HepG2 (cell line): ENCODE measurements at regions not wholly inside any gene's neighbourhood (a gene's known extent, or its start where the extent isn't known, plus 50 kb on each side); places are given as distances from the start of the nearest gene placed in this dataset.

ENCODE experiments used
- ARID2 ChIP-seq: sonication (generic); formaldehyde crosslinking; IDR thresholded peaks from 2 replicates; pipeline ENCODE4 v1.8.1; 2022; ENCODE audit warnings: mild to moderate bottlenecking, missing genetic modification reagents, borderline replicate concordance
- CTCF ChIP-seq: sonication (generic); formaldehyde crosslinking; IDR thresholded peaks from 2 replicates; pipeline ENCODE4 v1.5.0; 2020; ENCODE audit warnings: mild to moderate bottlenecking, missing genetic modification reagents, moderate library complexity
- GFI1 ChIP-seq: sonication (generic); formaldehyde crosslinking; IDR thresholded peaks from 2 replicates; pipeline ENCODE4 v1.5.0; 2020; ENCODE audit warnings: missing genetic modification reagents, mild to moderate bottlenecking, borderline replicate concordance
- TBX2 ChIP-seq: sonication (generic); formaldehyde crosslinking; IDR thresholded peaks from 2 replicates; pipeline ENCODE4 v1.5.0; 2020; ENCODE audit warnings: missing genetic modification reagents, mild to moderate bottlenecking, borderline replicate concordance
- YY1 ChIP-seq: IDR thresholded peaks from 2 replicates; pipeline ENCODE4 v1.6.1; 2011; ENCODE audit warnings: low read length, low read depth, moderate library complexity, mild to moderate bottlenecking; ENCODE audit not compliant: insufficient read depth, insufficient replicate concordance
- ZSCAN12 ChIP-seq: sonication (generic); formaldehyde crosslinking; IDR thresholded peaks from 2 replicates; pipeline ENCODE4 v1.9.0; 2021; ENCODE audit warnings: mild to moderate bottlenecking, missing genetic modification reagents

- TF ChIP-seq YY1 = no peak
- no peak for TF ChIP-seq CTCF (CRISPR knock-in tag)
- no peak for TF ChIP-seq TBX2 (CRISPR knock-in tag)
- TF ChIP-seq ARID2 (CRISPR knock-in tag) = no peak
- no peak for TF ChIP-seq GFI1 (CRISPR knock-in tag)
- TF ChIP-seq ZSCAN12 (CRISPR knock-in tag) = no peak
Measured at GRCh38 chr2:157996799-157997198, 104.9 kb upstream of the UPP2 start.
